ENCODE measurements at regions not wholly inside any gene's neighbourhood (a gene's known extent, or its start where the extent isn't known, plus 50 kb on each side); places are given as distances from the start of the nearest gene placed in this dataset.
"Not testable (repeated sequence)": the region's sequence is repeated elsewhere in the genome, so short reads cannot be mapped to it uniquely, and the experiment has no call there.

GRCh38 chr1:166305371-166305770 is 138.6 kb upstream of the FAM78B start:
- Histone ChIP-seq H3K27me3 (ENCODE audit: control insufficient read depth, insufficient read depth, low read length) (no peaks in the 10 kb centered on the region; the same call in 1 of the 2 replicates), H3K4me1 (ENCODE audit: control insufficient read depth, insufficient read depth, low read length) (peaks cover 4% of the 10 kb centered on the region; the same call in 1 of the 2 replicates), H3K27ac (ENCODE audit: low read length) (no peak overlapping the region), H3K4me3 (ENCODE audit: low read length) (no peak overlapping the region), H3K36me3 (ENCODE audit: control insufficient read depth, insufficient read depth, low read length) (no peaks in the 10 kb centered on the region), H3K9me3 (ENCODE audit: control insufficient read depth, insufficient read depth, low read length) (no peaks in the 10 kb centered on the region)
- WGBS (ENCODE audit: insufficient coverage, insufficient read length) = no CpG with 5 or more reads among the region's 2 CpGs
- DNase-seq (ENCODE audit: low read depth, low spot score) = no peak

GRCh38 chr1:166307261-166308188 is 140.7 kb upstream of the FAM78B start:
- Histone ChIP-seq H3K4me1 (ENCODE audit: control insufficient read depth, insufficient read depth, low read length) (peaks cover 4% of the 10 kb centered on the region; the same call in 1 of the 2 replicates), H3K27me3 (ENCODE audit: control insufficient read depth, insufficient read depth, low read length) (no peaks in the 10 kb centered on the region; the same call in 1 of the 2 replicates), H3K9me3 (ENCODE audit: control insufficient read depth, insufficient read depth, low read length) (no peaks in the 10 kb centered on the region), H3K36me3 (ENCODE audit: control insufficient read depth, insufficient read depth, low read length) (no peaks in the 10 kb centered on the region), H3K4me3 (ENCODE audit: low read length) (no peak overlapping the region), H3K27ac (ENCODE audit: low read length) (no peak overlapping the region)
- WGBS (ENCODE audit: insufficient coverage, insufficient read length) = no CpG with 5 or more reads among the region's 9 CpGs
- DNase-seq (ENCODE audit: low read depth, low spot score) = no peak

GRCh38 chr1:166316306-166316705 is 149.5 kb upstream of the FAM78B start:
- not testable (repeated sequence) for H3K27me3 ChIP-seq (ENCODE audit: control insufficient read depth, insufficient read depth, low read length); H3K27ac ChIP-seq (ENCODE audit: low read length); H3K4me3 ChIP-seq (ENCODE audit: low read length); H3K36me3 ChIP-seq (ENCODE audit: control insufficient read depth, insufficient read depth, low read length); DNase-seq (ENCODE audit: low read depth, low spot score); H3K4me1 ChIP-seq (ENCODE audit: control insufficient read depth, insufficient read depth, low read length); H3K9me3 ChIP-seq (ENCODE audit: control insufficient read depth, insufficient read depth, low read length)
- WGBS (ENCODE audit: insufficient coverage, insufficient read length) = no CpG with 5 or more reads among the region's 5 CpGs

- no peaks in the 10 kb centered on the region for H3K9me3 ChIP-seq (ENCODE audit: control insufficient read depth, insufficient read depth, low read length)
- H3K36me3 ChIP-seq (ENCODE audit: control insufficient read depth, insufficient read depth, low read length) = no peaks in the 10 kb centered on the region
- no peak overlapping the region for H3K4me3 ChIP-seq (ENCODE audit: low read length)
- no CpG with 5 or more reads among the region's 3 CpGs for WGBS (ENCODE audit: insufficient coverage, insufficient read length)
- DNase-seq (ENCODE audit: low read depth, low spot score) = no peak
- no peaks in the 10 kb centered on the region for H3K27me3 ChIP-seq (ENCODE audit: control insufficient read depth, insufficient read depth, low read length)
- H3K27ac ChIP-seq (ENCODE audit: low read length) = no peak overlapping the region
- H3K4me1 ChIP-seq (ENCODE audit: control insufficient read depth, insufficient read depth, low read length) = no peaks in the 10 kb centered on the region
Observed at GRCh38 chr1:166322470-166322869, 155.7 kb upstream of the FAM78B start.

- no CpG with 5 or more reads among the region's 5 CpGs for WGBS (ENCODE audit: insufficient coverage, insufficient read length)
- H3K36me3 ChIP-seq (ENCODE audit: control insufficient read depth, insufficient read depth, low read length) = no peaks in the 10 kb centered on the region
- DNase-seq (ENCODE audit: low read depth, low spot score) = no peak
- H3K4me1 ChIP-seq (ENCODE audit: control insufficient read depth, insufficient read depth, low read length) = no peaks in the 10 kb centered on the region
- no peaks in the 10 kb centered on the region for H3K9me3 ChIP-seq (ENCODE audit: control insufficient read depth, insufficient read depth, low read length)
- H3K27me3 ChIP-seq (ENCODE audit: control insufficient read depth, insufficient read depth, low read length) = no peaks in the 10 kb centered on the region
- no peak overlapping the region for H3K27ac ChIP-seq (ENCODE audit: low read length)
- H3K4me3 ChIP-seq (ENCODE audit: low read length) = no peak overlapping the region
Observed at GRCh38 chr1:166327886-166328285, 161.1 kb upstream of the FAM78B start.

GRCh38 chr1:166328956-166329355 is 162.2 kb upstream of the FAM78B start:
- H3K36me3 ChIP-seq (ENCODE audit: control insufficient read depth, insufficient read depth, low read length) = no peaks in the 10 kb centered on the region
- no CpG with 5 or more reads among the region's 1 CpG for WGBS (ENCODE audit: insufficient coverage, insufficient read length)
- no peak overlapping the region for H3K27ac ChIP-seq (ENCODE audit: low read length)
- H3K4me1 ChIP-seq (ENCODE audit: control insufficient read depth, insufficient read depth, low read length) = no peaks in the 10 kb centered on the region
- no peak overlapping the region for H3K4me3 ChIP-seq (ENCODE audit: low read length)
- H3K9me3 ChIP-seq (ENCODE audit: control insufficient read depth, insufficient read depth, low read length) = no peaks in the 10 kb centered on the region
- no peaks in the 10 kb centered on the region for H3K27me3 ChIP-seq (ENCODE audit: control insufficient read depth, insufficient read depth, low read length)
- DNase-seq (ENCODE audit: low read depth, low spot score) = no peak

GRCh38 chr1:166330096-166330495 is 163.3 kb upstream of the FAM78B start:
- Histone ChIP-seq H3K27me3 (ENCODE audit: control insufficient read depth, insufficient read depth, low read length) (no peaks in the 10 kb centered on the region), H3K4me3 (ENCODE audit: low read length) (no peak overlapping the region), H3K4me1 (ENCODE audit: control insufficient read depth, insufficient read depth, low read length) (no peaks in the 10 kb centered on the region), H3K27ac (ENCODE audit: low read length) (no peak overlapping the region), H3K36me3 (ENCODE audit: control insufficient read depth, insufficient read depth, low read length) (no peaks in the 10 kb centered on the region), H3K9me3 (ENCODE audit: control insufficient read depth, insufficient read depth, low read length) (no peaks in the 10 kb centered on the region)
- no peak for DNase-seq (ENCODE audit: low read depth, low spot score)
- WGBS (ENCODE audit: insufficient coverage, insufficient read length) = no CpG with 5 or more reads among the region's 1 CpG

- Histone ChIP-seq H3K27me3 (ENCODE audit: control insufficient read depth, insufficient read depth, low read length) (no peaks in the 10 kb centered on the region), H3K36me3 (ENCODE audit: control insufficient read depth, insufficient read depth, low read length) (no peaks in the 10 kb centered on the region), H3K9me3 (ENCODE audit: control insufficient read depth, insufficient read depth, low read length) (no peaks in the 10 kb centered on the region), H3K4me3 (ENCODE audit: low read length) (no peak overlapping the region), H3K4me1 (ENCODE audit: control insufficient read depth, insufficient read depth, low read length) (no peaks in the 10 kb centered on the region), H3K27ac (ENCODE audit: low read length) (no peak overlapping the region)
- WGBS (ENCODE audit: insufficient coverage, insufficient read length) = no CpG with 5 or more reads among the region's 2 CpGs
- DNase-seq (ENCODE audit: low read depth, low spot score) = no peak
Observed at GRCh38 chr1:166338105-166338504, 171.3 kb upstream of the FAM78B start.

- no peaks in the 10 kb centered on the region for H3K9me3 ChIP-seq (ENCODE audit: control insufficient read depth, insufficient read depth, low read length)
- no peak overlapping the region for H3K27ac ChIP-seq (ENCODE audit: low read length)
- H3K4me3 ChIP-seq (ENCODE audit: low read length) = no peak overlapping the region
- no peaks in the 10 kb centered on the region for H3K27me3 ChIP-seq (ENCODE audit: control insufficient read depth, insufficient read depth, low read length)
- no peaks in the 10 kb centered on the region for H3K36me3 ChIP-seq (ENCODE audit: control insufficient read depth, insufficient read depth, low read length)
- no peaks in the 10 kb centered on the region for H3K4me1 ChIP-seq (ENCODE audit: control insufficient read depth, insufficient read depth, low read length)
- no peak for DNase-seq (ENCODE audit: low read depth, low spot score)
Observed at GRCh38 chr1:166340709-166341108, 173.9 kb upstream of the FAM78B start.

- Histone ChIP-seq H3K9me3 (ENCODE audit: control insufficient read depth, insufficient read depth, low read length) (no peaks in the 10 kb centered on the region), H3K36me3 (ENCODE audit: control insufficient read depth, insufficient read depth, low read length) (no peaks in the 10 kb centered on the region), H3K4me1 (ENCODE audit: control insufficient read depth, insufficient read depth, low read length) (no peaks in the 10 kb centered on the region), H3K4me3 (ENCODE audit: low read length) (no peak overlapping the region), H3K27ac (ENCODE audit: low read length) (no peak overlapping the region), H3K27me3 (ENCODE audit: control insufficient read depth, insufficient read depth, low read length) (no peaks in the 10 kb centered on the region)
- no CpG with 5 or more reads among the region's 22 CpGs for WGBS (ENCODE audit: insufficient coverage, insufficient read length)
- no peak for DNase-seq (ENCODE audit: low read depth, low spot score)
Observed at GRCh38 chr1:166343276-166343675, 176.5 kb upstream of the FAM78B start.

- H3K4me1 ChIP-seq (ENCODE audit: control insufficient read depth, insufficient read depth, low read length) = no peaks in the 10 kb centered on the region
- H3K9me3 ChIP-seq (ENCODE audit: control insufficient read depth, insufficient read depth, low read length) = no peaks in the 10 kb centered on the region
- no peak for DNase-seq (ENCODE audit: low read depth, low spot score)
- no peaks in the 10 kb centered on the region for H3K27me3 ChIP-seq (ENCODE audit: control insufficient read depth, insufficient read depth, low read length)
- no peak overlapping the region for H3K4me3 ChIP-seq (ENCODE audit: low read length)
- no peak overlapping the region for H3K27ac ChIP-seq (ENCODE audit: low read length)
- no CpG with 5 or more reads among the region's 5 CpGs for WGBS (ENCODE audit: insufficient coverage, insufficient read length)
- no peaks in the 10 kb centered on the region for H3K36me3 ChIP-seq (ENCODE audit: control insufficient read depth, insufficient read depth, low read length)
Observed at GRCh38 chr1:166350490-166350889, 183.7 kb upstream of the FAM78B start.
